GM10248 (cell line): ENCODE measurements at regions not wholly inside any gene's neighbourhood (a gene's known extent, or its start where the extent isn't known, plus 50 kb on each side); places are given as distances from the start of the nearest gene placed in this dataset.

Experiments used
- CTCF ChIA-PET: fragments of 300-600 bp; sonication (Branson Sonifier 250); formaldehyde crosslinking; extraction: SDS; loops from one replicate; lab custom pipeline; 2021; ENCODE audit warnings: antibody characterized with exemption; lab: Yijun Ruan, JAX
- POLR2A ChIA-PET: fragments of 350-650 bp; sonication (Branson Sonifier 250); formaldehyde crosslinking; extraction: SDS; loops from one replicate; lab custom pipeline; 2020; ENCODE audit warnings: antibody characterized with exemption; lab: Yijun Ruan, JAX
- DNase-seq: peaks from one replicate; pipeline ENCODE4 v3.0.0; 2012; ENCODE audit errors: extremely low spot score
- CTCF ChIP-seq: IDR thresholded peaks from 2 replicates; pipeline ENCODE4 v1.5.1; 2012; ENCODE audit warnings: mild to moderate bottlenecking, low read depth; ENCODE audit errors: extremely low read depth, missing control alignments, control extremely low read depth

GRCh38 chr16:60763869-60764268, 1272.4 kb downstream of the CDH8 start:
- DNase-seq, result no peak
- ChIA-PET POLR2A (no interaction called here), CTCF (interaction anchor here (1.8 kb wide), 1 partner anchor 31 kb away, joined by 5 read pairs; no protein-coding TSS in a partner anchor)
- TF ChIP-seq CTCF, result no peak

GRCh38 chr16:60755907-60756306, 1280.3 kb downstream of the CDH8 start:
- DNase-seq, result no peak
- CTCF ChIA-PET, result no interaction called here
- POLR2A ChIA-PET, result no interaction called here
- no peak for TF ChIP-seq CTCF

- no peak for DNase-seq
- ChIA-PET POLR2A (no interaction called here), CTCF (interaction anchor here (1.1 to 1.7 kb wide), 2 partner anchors 16 to 20 kb away, joined by 3 to 4 read pairs; no protein-coding TSS in a partner anchor)
- no peak for TF ChIP-seq CTCF
Observed at GRCh38 chr16:60748366-60748765, 1287.9 kb downstream of the CDH8 start.

GRCh38 chr16:60744198-60744597, 1292.0 kb downstream of the CDH8 start:
- no peak for DNase-seq
- ChIA-PET POLR2A (no interaction called here), CTCF (no interaction called here)
- TF ChIP-seq CTCF, result no peak

GRCh38 chr16:60741810-60742209, 1294.4 kb downstream of the CDH8 start:
- no peak for TF ChIP-seq CTCF
- no peak for DNase-seq
- ChIA-PET CTCF (no interaction called here), POLR2A (no interaction called here)

- DNase-seq, result no peak
- ChIA-PET POLR2A (no interaction called here), CTCF (no interaction called here)
- no peak for TF ChIP-seq CTCF
Observed at GRCh38 chr16:60739737-60740683, 1296.2 kb downstream of the CDH8 start.
